ENCODE measurements at regions not wholly inside any gene's neighbourhood (a gene's known extent, or its start where the extent isn't known, plus 50 kb on each side); places are given as distances from the start of the nearest gene placed in this dataset.

- TF ChIP-seq CTCF (IDR thresholded peaks at IDR 0.05; ENCODE audit: borderline replicate concordance, extremely low read depth, low read length, poor library complexity, severe bottlenecking) (no peak), EZH2 (IDR thresholded peaks at IDR 0.05; ENCODE audit: borderline replicate concordance, low read depth, low read length, severe bottlenecking) (no peak)
Observed at GRCh38 chr1:195326325-195326724, 1281.9 kb downstream of the KCNT2 start.
